HEK293 (cell line): ENCODE measurements at regions not wholly inside any gene's neighbourhood (a gene's known extent, or its start where the extent isn't known, plus 50 kb on each side); places are given as distances from the start of the nearest gene placed in this dataset.

Experiments
- CTCF ChIA-PET: fragments of 350-600 bp; formaldehyde crosslinking; extraction: SDS; loops from one replicate; lab custom pipeline; 2021; ENCODE audit warnings: antibody characterized with exemption; lab: Yijun Ruan, JAX
- POLR2A ChIA-PET: fragments of 300-600 bp; formaldehyde crosslinking; extraction: SDS; loops from one replicate; lab custom pipeline; 2020; ENCODE audit warnings: antibody characterized with exemption, inconsistent platforms; lab: Yijun Ruan, JAX
- H3K27ac ChIP-seq: fragments of 200-500 bp; sonication (Bioruptor generic); 2 replicates; pipeline ENCODE4 v1.5.1; 2014; ENCODE audit warnings: low read depth, low read length, control low read depth, inconsistent platforms; ENCODE audit errors: extremely low read depth
- H3K36me3 ChIP-seq, 2 experiments: fragments of 200-500 bp in 1 of 2; sonication (Bioruptor generic) in 1 of 2; 1 replicate in 1 of 2; 2 replicates in 1 of 2; pipeline ENCODE4 v1.5.1; 2014 to 2017; ENCODE audit warnings: inconsistent platforms in 2 of 2, low read length in 2 of 2; ENCODE audit not compliant: control insufficient read depth in 2 of 2, insufficient read depth in 1 of 2
- H3K4me1 ChIP-seq: fragments of 200-500 bp; sonication (Bioruptor generic); 2 replicates; pipeline ENCODE4 v1.5.1; 2014; ENCODE audit warnings: mild to moderate bottlenecking, low read length, inconsistent platforms; ENCODE audit not compliant: control insufficient read depth, insufficient read depth
- H3K4me3 ChIP-seq: 2 replicates; pipeline ENCODE4 v1.5.1; 2011; ENCODE audit warnings: low read depth, mild to moderate bottlenecking, control low read depth, low read length, moderate library complexity
- H3K9me3 ChIP-seq: fragments of 200-500 bp; sonication (Bioruptor generic); 2 replicates; pipeline ENCODE4 v1.5.1; 2014; ENCODE audit warnings: low read depth, low read length, inconsistent platforms; ENCODE audit not compliant: control insufficient read depth, insufficient read depth
- HOXA7 ChIP-seq: sonication (generic); formaldehyde crosslinking; IDR thresholded peaks from 2 replicates; pipeline ENCODE4 v1.8.1; 2022; ENCODE audit warnings: missing genetic modification reagents, borderline replicate concordance
- KLF1 ChIP-seq: fragments of 450-650 bp; formaldehyde crosslinking; IDR thresholded peaks from 2 replicates; pipeline ENCODE4 v1.5.1; 2016; ENCODE audit warnings: missing biosample characterization, missing genetic modification characterization
- KLF7 ChIP-seq: fragments of 450-650 bp; formaldehyde crosslinking; IDR thresholded peaks from 2 replicates; pipeline ENCODE4 v1.5.1; 2016; ENCODE audit warnings: missing biosample characterization, missing genetic modification characterization, borderline replicate concordance
- PRDM1 ChIP-seq: fragments of 450-650 bp; formaldehyde crosslinking; IDR thresholded peaks from 2 replicates; pipeline ENCODE4; 2016; ENCODE audit warnings: missing biosample characterization, missing genetic modification characterization
- PRDM6 ChIP-seq: fragments of 450-650 bp; formaldehyde crosslinking; IDR thresholded peaks from 2 replicates; pipeline ENCODE4 v1.5.1; 2017; ENCODE audit warnings: missing biosample characterization, missing genetic modification characterization
- SP2 ChIP-seq: fragments of 450-650 bp; formaldehyde crosslinking; IDR thresholded peaks from 2 replicates; pipeline ENCODE4 v1.5.1; 2016; ENCODE audit warnings: missing biosample characterization, missing genetic modification characterization
- ZBTB11 ChIP-seq: fragments of 450-650 bp; formaldehyde crosslinking; conservative IDR thresholded peaks from 2 replicates; pipeline ENCODE4 v1.5.1; 2016; ENCODE audit warnings: low read depth, missing biosample characterization, missing genetic modification characterization
- ZBTB20 ChIP-seq: fragments of 450-650 bp; formaldehyde crosslinking; IDR thresholded peaks from 2 replicates; pipeline ENCODE4 v1.5.1; 2016; ENCODE audit warnings: missing biosample characterization, missing genetic modification characterization
- ZBTB21 ChIP-seq: fragments of 450-650 bp; formaldehyde crosslinking; IDR thresholded peaks from 2 replicates; pipeline ENCODE4 v1.5.1; 2017; ENCODE audit warnings: missing biosample characterization, missing genetic modification characterization
- ZBTB49 ChIP-seq: fragments of 450-650 bp; formaldehyde crosslinking; IDR thresholded peaks from 2 replicates; pipeline ENCODE4 v1.5.1; 2016; ENCODE audit warnings: missing biosample characterization, missing genetic modification characterization, low read depth
- ZNF10 ChIP-seq: fragments of 450-650 bp; formaldehyde crosslinking; IDR thresholded peaks from 2 replicates; pipeline ENCODE4 v1.5.1; 2017; ENCODE audit warnings: missing biosample characterization, missing genetic modification characterization
- ZNF16 ChIP-seq: fragments of 450-650 bp; formaldehyde crosslinking; IDR thresholded peaks from 2 replicates; pipeline ENCODE4 v1.5.1; 2016; ENCODE audit warnings: low read depth, missing biosample characterization, missing genetic modification characterization
- ZNF174 ChIP-seq: fragments of 450-650 bp; formaldehyde crosslinking; IDR thresholded peaks from 2 replicates; pipeline ENCODE4 v1.5.0; 2017; ENCODE audit warnings: missing biosample characterization, mild to moderate bottlenecking, missing genetic modification characterization
- ZNF48 ChIP-seq: fragments of 450-650 bp; formaldehyde crosslinking; IDR thresholded peaks from 2 replicates; pipeline ENCODE4 v1.5.1; 2016; ENCODE audit warnings: missing biosample characterization, missing genetic modification characterization
- ZNF514 ChIP-seq: fragments of 450-650 bp; formaldehyde crosslinking; IDR thresholded peaks from 2 replicates; pipeline ENCODE4 v1.5.1; 2016; ENCODE audit warnings: missing biosample characterization, missing genetic modification characterization
- ZNF629 ChIP-seq: fragments of 450-650 bp; formaldehyde crosslinking; IDR thresholded peaks from 2 replicates; pipeline ENCODE4 v1.5.1; 2017; ENCODE audit warnings: missing biosample characterization, missing genetic modification characterization
- ZNF660 ChIP-seq: fragments of 450-650 bp; IDR thresholded peaks from 2 replicates; pipeline ENCODE4 v1.5.1; 2018; ENCODE audit warnings: missing biosample characterization, mild to moderate bottlenecking, missing genetic modification characterization
- ZSCAN5A ChIP-seq: fragments of 450-650 bp; formaldehyde crosslinking; IDR thresholded peaks from 2 replicates; pipeline ENCODE4 v1.5.1; 2016; ENCODE audit warnings: missing biosample characterization, missing genetic modification characterization
- TF ChIP-seq, protein P1 (sequence below): fragments of 450-650 bp; formaldehyde crosslinking; IDR thresholded peaks from 2 replicates; pipeline ENCODE4 v1.5.1; 2016; ENCODE audit warnings: missing biosample characterization, missing genetic modification characterization
- TF ChIP-seq, protein P2 (sequence below): fragments of 450-650 bp; IDR thresholded peaks from 2 replicates; pipeline ENCODE4 v1.5.1; 2018; ENCODE audit warnings: missing biosample characterization, mild to moderate bottlenecking, missing genetic modification characterization

DNA sequence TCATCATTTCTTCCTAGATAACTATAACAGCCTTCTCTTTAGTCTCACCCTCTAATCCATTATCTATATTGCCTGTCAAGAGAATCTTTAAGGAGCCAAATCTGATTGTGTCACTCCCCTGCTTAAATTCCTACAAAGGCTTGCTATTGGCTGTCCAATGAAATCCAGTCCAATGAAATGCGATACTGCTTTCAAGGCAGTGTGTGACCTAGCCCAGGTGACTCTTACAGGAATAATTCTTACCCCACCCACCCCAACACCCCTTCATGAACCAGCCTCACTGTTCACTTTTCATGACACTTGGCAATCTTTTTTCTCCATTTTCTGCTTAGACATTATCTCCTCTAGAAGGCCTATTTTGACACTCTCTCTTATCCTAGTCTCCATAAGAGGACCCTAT is 163.3 kb upstream of the MARCKS start (continued):
- TF ChIP-seq ZBTB49 (no peak), ZBTB11 (tag by site-specific recombination) (no peak), KLF1 (tag by site-specific recombination) (peak; percentile 41)
- TF ChIP-seq, all 188 proteins: peak for 3

DNA sequence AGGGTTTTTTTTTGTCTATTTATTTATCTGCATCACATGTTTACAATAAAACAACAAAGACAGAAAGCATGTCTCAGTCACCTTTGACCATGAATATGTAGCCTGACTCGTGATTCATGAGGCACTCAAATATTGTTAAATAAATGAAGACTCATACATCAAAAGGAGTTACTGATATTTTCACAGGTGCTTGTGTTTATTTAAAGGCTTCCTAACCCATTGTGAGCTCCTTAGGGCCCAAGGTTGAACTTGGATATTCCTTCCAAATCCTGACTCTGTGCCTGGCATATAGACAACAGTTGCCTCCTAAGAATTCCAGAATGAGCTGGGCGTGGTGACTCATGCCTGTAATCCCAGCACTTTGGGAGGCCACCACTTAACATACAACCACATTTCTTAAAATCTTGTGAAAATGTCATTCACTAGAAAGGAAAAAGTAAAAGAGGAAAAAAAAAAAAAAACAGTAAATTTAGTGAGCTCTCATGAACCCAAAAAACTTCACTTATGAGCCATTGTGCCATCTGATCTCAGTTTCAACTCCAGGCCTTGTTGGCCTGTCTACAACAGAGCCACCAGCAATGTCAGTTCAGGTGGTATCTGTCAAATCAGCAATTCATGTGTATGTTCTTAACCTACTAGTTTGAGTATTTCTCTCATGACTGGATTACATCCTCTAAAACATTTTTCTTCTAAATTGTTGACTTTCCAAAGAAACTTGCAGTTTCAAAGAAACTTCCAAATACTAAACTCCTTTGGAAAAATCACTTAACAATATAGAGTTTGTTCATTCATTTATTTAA is 162.7 kb upstream of the MARCKS start:
- Histone ChIP-seq H3K27ac (no peak overlapping the region), H3K36me3 (no peaks in the 10 kb centered on the region), H3K9me3 (no peaks in the 10 kb centered on the region), H3K4me1 (no peaks in the 10 kb centered on the region; the same call in 1 of the 2 replicates), H3K4me3 (no peak overlapping the region)
- CTCF ChIA-PET = no interaction called here
- POLR2A ChIA-PET = no interaction called here
- no peak for TF ChIP-seq KLF7
- no peak for TF ChIP-seq ZNF660
- TF ChIP-seq, protein P1, sequence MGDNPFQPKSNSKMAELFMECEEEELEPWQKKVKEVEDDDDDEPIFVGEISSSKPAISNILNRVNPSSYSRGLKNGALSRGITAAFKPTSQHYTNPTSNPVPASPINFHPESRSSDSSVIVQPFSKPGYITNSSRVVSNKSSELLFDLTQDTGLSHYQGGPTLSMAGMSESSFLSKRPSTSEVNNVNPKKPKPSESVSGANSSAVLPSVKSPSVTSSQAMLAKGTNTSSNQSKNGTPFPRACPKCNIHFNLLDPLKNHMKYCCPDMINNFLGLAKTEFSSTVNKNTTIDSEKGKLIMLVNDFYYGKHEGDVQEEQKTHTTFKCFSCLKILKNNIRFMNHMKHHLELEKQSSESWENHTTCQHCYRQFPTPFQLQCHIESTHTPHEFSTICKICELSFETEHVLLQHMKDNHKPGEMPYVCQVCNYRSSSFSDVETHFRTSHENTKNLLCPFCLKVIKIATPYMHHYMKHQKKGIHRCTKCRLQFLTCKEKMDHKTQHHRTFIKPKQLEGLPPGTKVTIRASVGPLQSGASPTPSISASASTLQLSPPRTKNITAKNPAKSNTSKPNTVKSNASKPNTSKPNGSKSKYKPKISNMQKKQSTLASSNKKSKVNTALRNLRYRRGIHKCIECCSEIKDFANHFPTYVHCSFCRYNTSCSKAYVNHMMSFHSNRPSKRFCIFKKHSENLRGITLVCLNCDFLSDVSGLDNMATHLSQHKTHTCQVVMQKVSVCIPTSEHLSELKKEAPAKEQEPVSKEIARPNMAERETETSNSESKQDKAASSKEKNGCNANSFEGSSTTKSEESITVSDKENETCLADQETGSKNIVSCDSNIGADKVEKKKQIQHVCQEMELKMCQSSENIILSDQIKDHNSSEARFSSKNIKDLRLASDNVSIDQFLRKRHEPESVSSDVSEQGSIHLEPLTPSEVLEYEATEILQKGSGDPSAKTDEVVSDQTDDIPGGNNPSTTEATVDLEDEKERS = no peak
- peak; percentile 44; the same call in 1 of the 2 replicates for TF ChIP-seq PRDM1 (tag by site-specific recombination)
- TF ChIP-seq ZNF16 = no peak
- TF ChIP-seq, protein P2, sequence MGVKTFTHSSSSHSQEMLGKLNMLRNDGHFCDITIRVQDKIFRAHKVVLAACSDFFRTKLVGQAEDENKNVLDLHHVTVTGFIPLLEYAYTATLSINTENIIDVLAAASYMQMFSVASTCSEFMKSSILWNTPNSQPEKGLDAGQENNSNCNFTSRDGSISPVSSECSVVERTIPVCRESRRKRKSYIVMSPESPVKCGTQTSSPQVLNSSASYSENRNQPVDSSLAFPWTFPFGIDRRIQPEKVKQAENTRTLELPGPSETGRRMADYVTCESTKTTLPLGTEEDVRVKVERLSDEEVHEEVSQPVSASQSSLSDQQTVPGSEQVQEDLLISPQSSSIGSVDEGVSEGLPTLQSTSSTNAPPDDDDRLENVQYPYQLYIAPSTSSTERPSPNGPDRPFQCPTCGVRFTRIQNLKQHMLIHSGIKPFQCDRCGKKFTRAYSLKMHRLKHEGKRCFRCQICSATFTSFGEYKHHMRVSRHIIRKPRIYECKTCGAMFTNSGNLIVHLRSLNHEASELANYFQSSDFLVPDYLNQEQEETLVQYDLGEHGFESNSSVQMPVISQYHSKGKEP (tag by site-specific recombination) = no peak
- TF ChIP-seq ZNF10 (tag by site-specific recombination) = no peak
- no peak for TF ChIP-seq ZNF629 (tag by site-specific recombination)
- no peak for TF ChIP-seq ZBTB20 (tag by site-specific recombination)
- no peak for TF ChIP-seq HOXA7 (CRISPR knock-in tag)
- TF ChIP-seq ZSCAN5A (tag by site-specific recombination) = no peak
- TF ChIP-seq SP2 (tag by site-specific recombination) = no peak
- no peak for TF ChIP-seq ZBTB21
- no peak for TF ChIP-seq ZNF48
- TF ChIP-seq PRDM6 (tag by site-specific recombination) = peak; percentile 50
- TF ChIP-seq ZNF174 = no peak
- no peak for TF ChIP-seq ZNF514
